Uterus (tissue), 2 donors: ENCODE measurements at regions not wholly inside any gene's neighbourhood (a gene's known extent, or its start where the extent isn't known, plus 50 kb on each side); places are given as distances from the start of the nearest gene placed in this dataset.

Experiments used
- CTCF ChIP-seq, 4 experiments: fragments of 200-600 bp in 2 of 4; fragments of 450-650 bp in 2 of 4; sonication (generic) in 2 of 4; IDR thresholded peaks; one replicate each; pipeline ENCODE4 v1.5.1; 2016 to 2019; ENCODE audit warnings: antibody characterized with exemption in 4 of 4, mild to moderate bottlenecking in 2 of 4, moderate library complexity in 1 of 4
- POLR2A ChIP-seq, 2 donors: fragments of 450-650 bp; IDR thresholded peaks; one replicate each; pipeline ENCODE4 v1.6.1; 2016; ENCODE audit warnings: antibody characterized with exemption in 2 of 2, mild to moderate bottlenecking in 1 of 2, moderate library complexity in 1 of 2

GRCh38 chr22:23386822-23387580 is 193.1 kb downstream of the IGLL1 start:
- TF ChIP-seq CTCF (IDR thresholded peaks at IDR 0.05) (no peak), POLR2A (IDR thresholded peaks at IDR 0.05) (no peak)
